ENCODE measurements at regions not wholly inside any gene's neighbourhood (a gene's known extent, or its start where the extent isn't known, plus 50 kb on each side); places are given as distances from the start of the nearest gene placed in this dataset.

GRCh38 chr20:40493549-40493948 is 195.5 kb downstream of the MAFB start:
- in situ Hi-C loops (cut with HindIII; ENCODE audit: low pct_ligation_motif_present, low sequenced_read_pairs): no loop called here
- DNase-seq: peak; percentile 28
- Histone ChIP-seq H3K27me3 (replicated peaks) (no peaks in the 10 kb centered on the region), H3K36me3 (replicated peaks) (no peaks in the 10 kb centered on the region), H3K27ac (no peak overlapping the region), H3K4me3 (ENCODE audit: low read depth, low read length) (no peak overlapping the region)
- no peak for TF ChIP-seq CTCF (IDR thresholded peaks at IDR 0.05; ENCODE audit: low read depth, low read length, missing control alignments)

GRCh38 chr20:40493071-40493470 is 196.0 kb downstream of the MAFB start:
- no peak for TF ChIP-seq CTCF (IDR thresholded peaks at IDR 0.05; ENCODE audit: low read depth, low read length, missing control alignments)
- in situ Hi-C loops (cut with HindIII; ENCODE audit: low pct_ligation_motif_present, low sequenced_read_pairs): no loop called here
- peak; percentile 52 for DNase-seq
- Histone ChIP-seq H3K36me3 (replicated peaks) (no peaks in the 10 kb centered on the region), H3K27me3 (replicated peaks) (no peaks in the 10 kb centered on the region), H3K27ac (no peak overlapping the region), H3K4me3 (ENCODE audit: low read depth, low read length) (no peak overlapping the region)

- no peak overlapping the region for H3K4me3 ChIP-seq (ENCODE audit: low read depth, low read length)
- no peak for DNase-seq
- no peak for TF ChIP-seq CTCF (IDR thresholded peaks at IDR 0.05; ENCODE audit: low read depth, low read length, missing control alignments)
- H3K27me3 ChIP-seq (replicated peaks): no peaks in the 10 kb centered on the region
- H3K36me3 ChIP-seq (replicated peaks): no peaks in the 10 kb centered on the region
- in situ Hi-C loops (cut with HindIII; ENCODE audit: low pct_ligation_motif_present, low sequenced_read_pairs): no loop called here
- H3K27ac ChIP-seq: no peak overlapping the region
Observed at GRCh38 chr20:40491009-40491590, 197.9 kb downstream of the MAFB start.

GRCh38 chr20:40489886-40490285 is 199.2 kb downstream of the MAFB start:
- peak; percentile 43 for DNase-seq
- no peak for TF ChIP-seq CTCF (IDR thresholded peaks at IDR 0.05; ENCODE audit: low read depth, low read length, missing control alignments)
- Histone ChIP-seq H3K27me3 (replicated peaks) (no peaks in the 10 kb centered on the region), H3K36me3 (replicated peaks) (no peaks in the 10 kb centered on the region), H3K27ac (no peak overlapping the region), H3K4me3 (ENCODE audit: low read depth, low read length) (no peak overlapping the region)
- in situ Hi-C loops (cut with HindIII; ENCODE audit: low pct_ligation_motif_present, low sequenced_read_pairs): no loop called here

GRCh38 chr20:40488401-40488800 is 200.6 kb downstream of the MAFB start:
- TF ChIP-seq CTCF (IDR thresholded peaks at IDR 0.05; ENCODE audit: low read depth, low read length, missing control alignments): no peak
- in situ Hi-C loops (cut with HindIII; ENCODE audit: low pct_ligation_motif_present, low sequenced_read_pairs): no loop called here
- no peak overlapping the region for H3K4me3 ChIP-seq (ENCODE audit: low read depth, low read length)
- no peak overlapping the region for H3K27ac ChIP-seq
- H3K36me3 ChIP-seq (replicated peaks): no peaks in the 10 kb centered on the region
- no peaks in the 10 kb centered on the region for H3K27me3 ChIP-seq (replicated peaks)
- no peak for DNase-seq

GRCh38 chr20:40486297-40486696 is 202.7 kb downstream of the MAFB start:
- in situ Hi-C loops (cut with HindIII; ENCODE audit: low pct_ligation_motif_present, low sequenced_read_pairs): no loop called here
- DNase-seq: no peak
- Histone ChIP-seq H3K27ac (no peak overlapping the region), H3K4me3 (ENCODE audit: low read depth, low read length) (no peak overlapping the region), H3K27me3 (replicated peaks) (no peaks in the 10 kb centered on the region), H3K36me3 (replicated peaks) (no peaks in the 10 kb centered on the region)
- no peak for TF ChIP-seq CTCF (IDR thresholded peaks at IDR 0.05; ENCODE audit: low read depth, low read length, missing control alignments)
